HG03025 (cell line): ENCODE measurements at regions not wholly inside any gene's neighbourhood (a gene's known extent, or its start where the extent isn't known, plus 50 kb on each side); places are given as distances from the start of the nearest gene placed in this dataset.

ENCODE experiments used
- ATAC-seq: cut with Tn5 transposase; IDR thresholded peaks from one replicate; pipeline ENCODE4 v1.9.1; 2021; ENCODE audit warnings: mild to moderate bottlenecking, moderate library complexity; ENCODE audit not compliant: unreplicated experiment, low FRiP score

DNA sequence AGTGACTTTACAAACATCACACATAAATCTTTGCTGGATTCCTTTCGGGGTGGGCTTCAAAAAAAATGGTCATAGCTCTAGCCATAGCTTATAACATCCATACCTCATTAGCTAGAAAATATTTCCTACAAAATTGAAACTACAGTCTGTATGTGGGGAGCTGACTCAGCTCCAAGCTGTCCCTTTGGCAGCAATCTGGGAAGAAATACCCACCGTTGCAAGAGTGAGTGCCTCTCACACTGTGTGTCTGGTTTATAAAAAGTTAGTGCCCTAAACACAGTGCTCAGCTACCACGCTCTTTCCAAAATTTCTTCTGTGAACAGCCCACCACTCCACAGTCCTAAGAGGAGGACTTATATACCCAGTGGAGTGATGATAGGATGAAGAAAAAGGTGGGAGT, 170.1 kb downstream of the RBM43 start:
- no peak for ATAC-seq

DNA sequence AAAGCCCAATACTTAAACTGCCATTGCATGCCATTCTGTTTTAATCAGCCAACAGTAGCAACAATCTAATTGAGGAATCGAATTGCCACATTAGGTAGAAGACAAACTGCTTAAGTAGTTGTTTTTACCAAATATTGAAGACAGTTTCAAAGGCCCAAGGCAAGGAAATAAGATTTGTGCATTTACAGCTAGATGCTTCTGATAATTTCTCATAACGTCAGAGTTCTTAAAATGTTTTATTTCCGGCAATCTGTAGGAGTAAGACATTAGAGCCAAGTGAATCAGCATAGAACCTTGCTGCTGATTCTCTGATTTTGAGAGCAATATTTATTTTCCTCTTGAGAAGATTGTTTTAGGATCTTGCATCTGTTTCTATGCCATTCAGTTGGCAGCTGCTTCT, 174.3 kb downstream of the RBM43 start:
- no peak for ATAC-seq

DNA sequence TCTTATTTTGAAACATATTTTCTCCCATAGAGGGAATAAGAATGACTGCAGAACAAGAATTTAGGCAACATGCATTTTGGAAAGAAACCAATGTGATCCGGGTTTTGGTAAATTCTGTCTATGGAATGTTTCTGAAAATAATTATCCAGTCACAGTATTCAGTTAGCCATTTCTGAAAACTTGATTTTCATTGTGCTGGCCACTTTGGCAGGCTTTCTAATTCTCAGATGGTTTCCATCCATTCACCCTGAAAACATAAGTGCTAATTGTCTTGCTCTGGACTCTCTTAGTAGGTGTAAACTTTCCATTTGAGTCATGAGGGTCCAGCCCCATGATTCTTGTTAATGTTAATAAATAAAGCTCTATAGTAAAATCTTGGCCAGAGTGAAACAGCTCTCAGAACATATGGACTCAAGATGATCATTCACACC, 176.5 kb downstream of the RBM43 start:
- no peak for ATAC-seq

DNA sequence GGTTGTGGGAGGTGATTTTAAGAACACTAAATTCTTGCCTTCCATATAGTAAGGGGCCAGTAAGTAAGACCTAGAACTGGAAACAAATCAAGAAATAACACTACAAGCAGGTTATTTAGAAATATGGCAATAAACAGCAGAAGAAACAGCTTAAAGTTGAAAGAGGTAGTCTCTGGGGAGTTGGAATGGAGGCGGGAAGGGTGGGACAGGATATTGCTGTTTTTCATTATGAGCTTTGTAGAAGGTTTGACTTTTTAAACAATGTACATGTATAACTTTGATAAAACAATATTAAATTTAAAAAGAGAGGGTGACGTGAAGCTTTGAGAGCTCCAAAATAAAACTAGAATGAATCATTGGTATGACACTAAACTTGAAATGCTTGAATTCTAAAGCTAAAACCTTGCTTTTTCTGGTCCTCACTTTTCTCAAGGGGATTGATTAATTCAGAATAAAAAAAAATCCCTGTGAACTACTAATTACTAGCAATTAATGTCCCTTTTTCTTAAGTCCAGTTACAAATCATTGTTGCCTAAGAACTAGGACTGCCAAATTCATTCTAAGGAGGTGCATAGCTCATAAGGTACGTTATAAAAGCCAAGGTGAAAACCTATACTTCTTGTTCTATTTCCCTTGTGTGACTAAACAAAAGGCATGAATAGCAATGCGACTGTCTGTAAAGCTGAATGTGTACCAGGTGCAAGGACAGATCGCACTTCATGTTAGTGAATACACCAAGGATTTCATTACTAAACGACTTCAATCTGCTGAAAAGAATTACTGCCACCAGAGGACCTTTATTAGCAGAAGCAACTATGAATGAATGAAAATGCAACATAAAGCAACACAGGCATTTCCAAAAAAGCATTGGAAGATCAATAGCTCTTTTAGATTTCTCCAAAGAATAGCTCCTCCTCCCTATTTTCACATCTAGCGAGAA, 177.5 kb downstream of the RBM43 start:
- no peak for ATAC-seq

DNA sequence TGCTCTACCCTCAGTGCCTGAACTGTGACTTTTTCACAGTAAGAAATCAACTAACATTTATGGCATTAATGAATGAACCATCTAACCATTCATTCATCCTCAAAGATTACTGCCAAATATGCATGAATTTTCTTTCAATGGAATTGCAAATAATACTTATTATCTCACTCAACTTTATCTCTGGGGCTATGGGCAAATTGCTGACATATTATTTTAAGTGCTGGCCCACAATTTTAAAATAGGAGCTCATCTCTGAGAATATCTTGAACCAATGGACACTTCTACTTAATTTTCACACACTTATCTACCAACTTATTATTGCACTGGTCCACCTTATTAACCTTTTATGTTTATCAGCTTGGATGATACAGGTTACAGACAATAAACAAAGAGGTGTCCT, 182.8 kb downstream of the RBM43 start:
- ATAC-seq = no peak

DNA sequence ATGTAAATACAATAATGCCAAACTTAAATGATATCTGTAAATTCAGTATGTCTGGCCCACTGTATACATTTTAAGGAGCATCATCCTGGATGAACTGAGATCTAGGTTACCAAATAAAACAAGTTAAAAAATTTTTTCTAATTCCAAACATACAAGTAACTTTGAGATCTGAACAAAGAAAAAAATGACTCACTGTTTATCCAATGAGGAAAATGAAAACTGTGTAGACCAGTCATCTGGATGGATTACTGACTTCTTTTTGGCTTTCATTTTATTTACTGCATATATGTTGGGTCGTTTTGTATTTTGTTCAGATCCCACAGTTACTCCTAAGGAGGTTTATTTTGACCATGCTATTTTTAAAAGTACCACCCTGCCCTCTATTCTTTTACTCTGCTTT, 189.8 kb downstream of the RBM43 start:
- no peak for ATAC-seq

DNA sequence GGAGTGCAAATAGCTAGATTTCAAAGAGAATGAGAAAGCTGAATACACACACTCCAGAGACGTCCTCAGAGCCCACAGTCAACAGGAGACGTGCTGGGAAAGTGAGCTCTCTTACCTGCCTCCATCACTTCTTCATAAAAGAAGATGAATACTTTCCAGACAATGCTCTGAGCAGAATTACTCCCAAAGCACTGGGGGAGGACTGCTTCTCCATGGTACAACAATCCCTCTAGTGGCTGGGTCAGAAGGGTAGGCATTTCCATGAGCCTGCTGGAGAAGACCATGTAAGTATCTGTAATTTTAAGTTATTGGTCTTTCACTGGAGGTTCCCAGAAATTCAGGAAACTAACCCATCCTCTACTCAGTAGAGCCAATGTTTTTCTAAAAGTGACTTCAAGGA, 190.3 kb downstream of the RBM43 start:
- ATAC-seq = no peak

DNA sequence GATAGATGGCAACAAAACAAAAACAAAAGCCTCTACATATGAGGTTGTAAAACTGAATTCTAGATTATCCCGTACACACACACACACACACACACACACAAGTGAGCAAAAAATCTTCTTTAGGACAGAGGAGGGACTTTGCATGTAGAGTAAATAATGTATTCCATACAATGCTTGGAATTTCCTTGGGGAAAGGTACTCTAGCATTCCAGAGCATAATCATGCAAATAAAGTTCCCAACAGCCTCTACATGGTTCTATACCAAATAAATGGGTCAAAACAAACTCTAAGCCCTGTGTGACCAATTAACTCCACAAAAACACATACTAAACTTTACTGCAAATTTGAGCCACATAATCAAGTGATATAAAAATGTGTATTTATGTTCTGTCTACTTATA, 191.4 kb downstream of the RBM43 start:
- ATAC-seq = no peak

DNA sequence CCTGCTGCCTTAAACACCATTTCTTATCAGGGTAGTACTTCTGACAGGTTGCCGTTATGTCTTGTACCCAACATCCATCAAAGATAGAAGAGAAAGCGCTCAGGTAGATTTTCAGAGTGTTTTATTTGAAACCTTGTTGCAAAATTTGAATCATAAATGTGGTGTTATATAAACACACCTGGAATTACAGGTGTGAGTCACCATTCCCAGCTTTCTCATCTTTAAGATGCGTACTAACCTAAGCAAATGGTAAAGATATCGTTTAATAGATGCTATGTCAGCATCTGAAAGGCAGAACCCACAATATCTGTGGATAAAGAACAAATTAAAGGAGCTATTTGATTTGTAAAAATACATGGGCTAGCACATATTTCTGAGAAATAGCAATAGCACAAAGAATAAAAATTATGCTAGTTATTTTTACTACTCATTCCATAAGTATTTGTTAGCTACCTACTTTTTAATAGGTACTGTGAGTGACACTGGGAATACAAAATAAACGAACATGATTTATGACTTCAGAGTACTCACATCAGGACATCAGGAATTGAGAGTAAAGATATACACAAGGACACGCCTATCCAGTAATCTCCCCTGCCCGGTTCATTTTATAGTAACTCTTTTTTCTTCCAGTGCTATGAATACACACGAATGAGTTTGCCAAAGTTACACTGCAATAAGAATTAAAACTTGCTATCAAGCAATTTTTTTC, 193.8 kb downstream of the RBM43 start:
- ATAC-seq = no peak

DNA sequence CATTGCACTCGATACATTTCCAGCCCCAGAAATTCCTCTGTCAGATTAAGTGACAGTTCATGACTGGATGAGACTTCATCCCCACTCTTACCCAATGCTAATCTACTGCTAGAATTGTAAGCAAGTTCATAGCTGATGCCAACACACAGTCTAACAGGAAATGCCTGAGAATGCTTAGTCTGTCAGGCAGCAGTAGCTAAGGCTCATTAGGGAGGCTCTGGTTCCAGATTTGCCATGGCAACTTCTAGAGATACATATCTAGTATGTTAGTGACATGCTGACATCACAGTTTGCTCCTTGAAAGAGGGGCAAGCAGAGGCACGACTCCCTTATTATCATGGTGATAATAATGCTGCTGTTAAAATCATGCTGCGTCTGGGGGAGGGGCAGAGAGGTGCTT, 198.4 kb downstream of the RBM43 start:
- no peak for ATAC-seq

DNA sequence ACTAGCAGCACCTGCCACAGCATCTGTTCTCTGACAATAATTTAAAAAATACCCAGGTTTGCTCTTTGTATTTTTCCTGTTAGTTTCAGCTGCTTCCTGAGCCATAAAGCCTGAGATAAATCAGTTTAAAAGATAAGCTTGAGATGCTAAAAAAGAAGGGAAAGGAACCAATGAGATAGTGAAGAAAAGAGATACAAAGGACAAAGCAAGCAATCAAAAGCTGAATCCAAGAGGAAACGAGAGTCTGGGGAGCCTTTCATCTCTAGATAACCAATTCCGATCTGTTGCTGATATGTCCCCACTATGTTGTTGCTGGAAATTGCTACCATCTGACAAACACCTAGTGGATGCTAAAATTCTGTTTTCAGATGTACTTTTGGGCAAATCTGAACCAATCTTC, 201.4 kb downstream of the RBM43 start:
- ATAC-seq = no peak

DNA sequence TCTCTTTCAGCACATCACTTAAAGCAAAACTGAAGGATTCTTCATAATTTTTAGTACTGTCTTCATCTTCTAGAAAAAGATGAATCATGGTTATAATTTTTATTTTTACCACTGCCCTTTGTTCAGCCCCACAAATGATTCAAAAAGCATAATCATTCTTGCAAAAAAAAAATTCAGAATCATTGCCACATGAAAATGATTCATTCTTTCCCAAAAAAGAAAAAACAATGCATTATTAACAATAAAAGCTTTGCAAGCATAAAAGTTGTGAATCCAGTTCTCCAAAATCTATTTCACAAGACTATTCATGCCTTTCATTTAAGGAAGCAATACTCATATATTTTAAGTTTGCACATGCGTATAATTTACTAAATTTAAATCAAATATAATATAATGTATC, 204.8 kb downstream of the RBM43 start:
- no peak for ATAC-seq

DNA sequence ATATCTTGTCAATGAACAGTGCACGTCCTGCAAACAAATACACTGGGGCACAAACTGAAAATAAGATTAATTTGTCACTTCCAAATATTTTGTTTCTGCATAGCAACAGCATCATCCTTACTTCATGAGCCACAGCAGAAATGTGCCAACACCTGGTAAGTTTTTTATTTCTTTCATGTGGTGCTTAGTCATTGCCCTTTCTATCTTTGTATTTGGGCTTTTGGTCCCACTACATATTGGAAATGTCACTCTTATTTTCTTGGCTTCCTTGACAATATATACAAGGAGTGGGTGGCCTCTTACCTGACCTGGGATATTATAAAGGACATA, 208.0 kb downstream of the RBM43 start:
- no peak for ATAC-seq

DNA sequence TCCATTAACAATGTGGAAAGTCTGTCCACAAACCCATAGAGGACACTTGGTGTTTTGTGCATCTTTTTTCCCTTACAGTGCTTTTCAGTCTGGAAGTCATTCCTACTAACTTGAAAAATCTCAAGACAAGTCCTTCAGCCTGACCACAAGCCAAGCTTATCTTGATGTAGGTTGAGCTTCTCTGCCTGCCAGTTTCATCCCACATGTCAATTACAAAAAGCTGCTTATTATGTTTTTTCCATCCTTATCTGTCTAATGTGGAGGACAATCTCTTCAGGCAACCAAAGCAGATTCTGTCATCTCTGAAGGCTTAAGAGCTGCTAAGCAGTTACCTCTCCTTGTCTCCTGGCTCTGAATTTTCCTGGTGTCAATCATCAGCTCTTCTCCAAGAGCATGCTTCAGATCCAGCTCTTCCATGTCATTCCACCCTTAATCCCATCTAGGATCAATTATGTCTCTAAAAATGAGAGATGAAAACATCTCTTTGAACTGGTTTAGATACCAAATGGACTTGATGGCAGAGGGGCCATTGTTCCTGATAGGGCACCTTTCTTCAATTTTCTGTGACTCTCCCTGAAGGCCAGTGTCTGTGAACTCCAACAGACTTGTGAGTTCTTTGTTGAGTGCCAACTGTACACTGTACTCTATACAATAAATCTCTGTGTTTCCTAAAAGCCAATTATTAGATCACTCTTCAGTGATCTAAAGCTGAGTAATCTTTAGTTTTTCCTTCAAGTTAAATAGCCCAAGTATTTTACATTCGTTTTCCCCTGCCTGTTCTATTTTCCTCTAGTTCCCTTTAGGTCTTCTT, 208.6 kb downstream of the RBM43 start:
- no peak for ATAC-seq

DNA sequence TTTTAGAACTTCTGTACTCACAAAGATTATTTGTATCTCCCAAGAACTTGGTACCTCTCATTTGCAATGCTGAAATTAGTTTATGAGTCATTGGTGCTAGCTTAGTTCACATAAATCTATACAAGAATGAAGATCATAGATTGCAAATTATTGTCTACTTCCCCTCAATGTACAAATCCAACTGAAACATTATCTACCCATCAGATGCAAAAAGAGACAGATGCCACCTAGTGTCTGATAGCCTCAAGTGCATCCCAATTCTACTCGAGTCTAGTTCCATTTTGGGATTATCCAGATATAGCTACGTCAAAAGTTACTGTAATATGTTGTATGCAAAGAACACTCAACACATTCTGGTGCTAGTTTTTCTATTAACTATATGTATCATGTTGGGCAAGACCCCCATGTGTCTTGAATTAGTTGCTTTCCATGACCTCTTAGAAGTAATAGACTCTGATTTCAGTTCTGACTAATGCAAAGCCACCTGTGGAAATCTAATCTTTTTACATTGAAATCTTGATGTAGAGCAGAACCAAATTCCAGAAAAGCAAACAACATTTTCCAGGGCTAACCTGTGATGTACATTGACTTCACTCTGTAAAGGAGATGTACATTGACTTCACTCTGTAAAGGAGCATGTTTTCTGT, 210.0 kb downstream of the RBM43 start:
- ATAC-seq = peak; percentile 81

DNA sequence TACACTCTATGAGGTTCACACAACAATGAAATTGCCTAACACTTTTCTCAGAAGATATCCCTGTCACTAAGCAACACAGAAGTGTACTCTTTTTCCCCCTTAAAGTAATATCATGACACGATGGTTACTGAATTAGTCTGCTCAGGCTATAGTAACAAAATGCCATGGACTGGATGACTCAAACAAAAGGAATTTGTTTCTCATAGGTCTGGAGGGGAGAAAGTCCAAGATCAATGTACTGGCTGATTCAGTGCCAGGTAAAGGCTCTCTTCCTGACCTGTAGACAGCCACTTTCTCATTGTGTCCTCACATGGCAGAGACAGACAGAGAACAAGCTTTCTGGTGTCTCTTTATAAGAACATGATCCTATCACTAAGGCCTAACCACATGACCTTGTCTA, 211.9 kb downstream of the RBM43 start:
- no peak for ATAC-seq

DNA sequence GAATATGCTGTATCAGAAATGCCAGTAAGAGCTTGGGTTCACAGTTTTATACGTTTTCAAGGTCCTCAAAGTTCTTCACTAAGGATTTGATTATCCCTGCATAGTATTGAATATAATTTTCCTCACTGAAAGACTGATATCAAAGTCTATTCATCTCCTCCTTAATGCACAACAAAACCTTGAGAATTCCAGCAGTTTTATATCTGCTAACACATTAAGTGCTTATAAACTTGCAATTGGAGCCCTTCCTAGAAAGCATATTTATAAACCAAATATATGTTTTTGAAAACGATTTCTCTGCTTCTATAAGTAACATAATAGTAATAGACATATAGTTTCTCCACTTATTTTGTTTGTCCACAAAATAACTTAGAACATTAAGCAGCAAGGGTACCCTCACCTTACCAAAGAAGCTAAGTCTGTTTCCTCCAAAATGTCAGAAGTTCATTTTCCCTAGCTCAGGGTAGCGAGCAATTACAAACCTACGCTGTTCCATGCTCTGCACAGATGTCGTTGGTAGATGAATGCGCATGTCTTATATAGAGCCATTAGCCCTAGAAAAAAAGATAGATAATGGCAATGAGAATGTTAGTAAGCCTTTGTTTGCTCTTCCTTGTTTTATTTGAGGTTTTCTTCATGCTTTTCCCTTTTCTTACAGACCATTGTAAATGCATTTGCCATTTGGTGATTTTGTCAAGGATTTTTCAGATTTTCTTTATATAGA, 213.2 kb downstream of the RBM43 start:
- ATAC-seq = no peak

DNA sequence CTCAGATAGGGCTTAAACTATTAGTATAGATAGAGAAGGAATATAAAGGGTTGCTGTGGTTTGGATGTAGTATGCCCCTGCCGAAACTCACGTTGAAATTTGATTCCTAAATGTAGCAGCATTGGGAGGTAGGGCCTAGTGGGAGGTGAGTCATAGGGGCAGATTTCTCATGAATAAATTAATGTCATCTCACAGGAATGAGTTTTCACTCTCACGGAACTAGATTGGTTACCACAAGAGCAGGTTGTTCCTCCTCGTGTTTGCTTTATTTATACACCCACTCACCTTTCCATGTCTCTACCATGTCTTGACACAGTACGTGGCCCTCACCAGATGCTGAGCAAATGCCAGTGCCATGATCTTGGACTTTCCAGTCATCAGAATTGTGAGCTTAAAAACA, 218.2 kb downstream of the RBM43 start:
- ATAC-seq = no peak

DNA sequence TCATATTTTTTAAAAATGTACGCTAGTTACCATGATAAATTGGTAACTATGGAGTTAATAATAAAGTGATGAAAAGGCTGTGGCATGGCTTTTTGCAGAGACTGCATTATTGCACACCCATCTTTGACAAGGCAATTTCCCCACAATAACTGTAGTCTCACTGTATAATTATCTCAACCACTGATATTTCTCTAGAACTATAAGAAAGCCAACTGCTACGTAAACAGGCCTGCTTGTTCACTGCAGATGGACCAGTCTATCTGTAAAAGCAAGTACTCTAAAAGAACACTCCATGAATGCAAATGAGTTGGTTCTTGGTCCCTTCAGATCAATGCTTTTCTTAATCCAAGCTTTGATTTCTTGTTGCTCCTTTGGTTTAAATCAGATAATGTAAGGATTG, 218.7 kb downstream of the RBM43 start:
- no peak for ATAC-seq

DNA sequence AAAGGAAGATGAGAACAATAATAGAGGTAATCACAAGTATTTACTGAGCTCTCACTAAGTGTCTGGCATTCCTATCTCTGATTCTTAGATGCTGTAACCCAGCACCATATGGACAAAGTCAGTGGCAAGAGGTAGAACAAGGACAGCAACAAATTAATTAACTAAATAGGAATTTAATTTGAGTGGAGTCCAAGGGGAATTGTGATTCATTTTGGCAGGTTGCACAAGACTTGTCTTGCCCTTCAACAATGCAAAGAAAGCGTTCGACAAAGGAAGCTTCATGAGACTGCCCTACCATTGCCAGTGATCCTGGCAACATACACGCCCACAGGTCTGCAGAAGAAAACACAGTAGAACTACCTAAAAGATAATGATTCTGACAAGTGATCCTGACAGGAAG, 221.6 kb downstream of the RBM43 start:
- ATAC-seq = no peak
